ENCODE measurements at regions not wholly inside any gene's neighbourhood (a gene's known extent, or its start where the extent isn't known, plus 50 kb on each side); places are given as distances from the start of the nearest gene placed in this dataset.
A peak's percentile ranks its signal among the peaks of the same experiment; 100 is the strongest.
"Not testable (repeated sequence)": the region's sequence is repeated elsewhere in the genome, so short reads cannot be mapped to it uniquely, and the experiment has no call there.

DNA sequence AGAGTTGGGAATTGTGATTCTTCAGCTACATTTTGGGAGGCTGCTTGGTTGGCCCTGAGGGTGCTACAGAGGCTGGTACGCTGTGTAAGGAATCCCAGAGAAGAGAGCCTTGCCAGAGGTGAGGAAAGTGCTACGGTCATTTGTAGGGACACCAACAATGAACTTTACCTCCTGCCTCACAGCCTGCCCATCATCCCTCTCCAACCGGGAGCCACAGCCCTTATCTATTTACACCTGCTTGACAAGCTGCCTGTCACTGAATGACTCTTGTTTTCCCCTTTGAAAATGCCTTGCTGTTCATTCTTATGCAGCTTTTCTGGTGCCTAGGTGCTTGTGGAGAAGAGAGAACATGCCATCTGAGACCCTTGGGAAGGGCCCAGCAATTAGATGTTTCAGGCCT is 110.8 kb downstream of the PCSK1 start:
- Histone ChIP-seq H3K4me3 (no peak overlapping the region), H3K27ac (no peak overlapping the region)

DNA sequence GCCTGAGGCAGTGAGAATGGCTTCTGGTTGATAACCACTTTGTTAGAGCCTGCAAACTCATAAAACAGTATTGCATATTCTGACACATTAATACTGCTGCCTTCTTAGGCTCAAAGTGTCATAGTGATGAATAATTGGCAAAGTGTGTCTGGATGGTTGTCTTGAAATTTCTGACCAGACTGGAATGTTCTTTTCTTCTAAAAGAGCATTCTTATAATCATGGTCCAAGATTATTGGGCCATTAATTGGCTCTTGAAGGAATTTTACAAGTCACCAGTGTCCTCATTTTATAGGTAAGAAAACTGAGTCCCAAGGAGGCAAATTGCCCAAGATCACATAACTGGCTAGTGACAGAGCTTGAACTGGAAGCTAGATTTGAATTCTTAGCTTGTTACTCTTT is 111.7 kb downstream of the PCSK1 start:
- Histone ChIP-seq H3K4me3 (no peak overlapping the region), H3K27ac (no peak overlapping the region)

DNA sequence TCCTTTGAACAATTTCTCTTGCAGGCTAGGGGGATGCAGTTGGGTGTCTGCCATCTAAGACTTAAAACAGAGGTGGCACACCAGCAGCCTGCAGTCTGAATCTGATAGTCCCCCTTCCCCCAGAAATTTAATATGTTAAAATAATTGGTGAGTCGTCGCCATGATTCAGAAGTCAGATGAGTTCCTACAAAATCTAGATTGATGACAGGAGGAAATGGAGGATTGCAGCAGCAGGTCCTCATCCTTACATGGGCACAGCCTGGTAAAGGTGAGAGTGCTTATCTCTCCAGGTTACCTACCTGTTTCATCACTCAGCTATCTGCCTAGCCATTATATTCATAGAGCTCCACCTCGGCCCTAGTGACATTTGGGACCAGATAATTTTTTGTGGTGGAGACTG is 112.3 kb downstream of the PCSK1 start:
- Histone ChIP-seq H3K4me3 (no peak overlapping the region), H3K27ac (no peak overlapping the region)

DNA sequence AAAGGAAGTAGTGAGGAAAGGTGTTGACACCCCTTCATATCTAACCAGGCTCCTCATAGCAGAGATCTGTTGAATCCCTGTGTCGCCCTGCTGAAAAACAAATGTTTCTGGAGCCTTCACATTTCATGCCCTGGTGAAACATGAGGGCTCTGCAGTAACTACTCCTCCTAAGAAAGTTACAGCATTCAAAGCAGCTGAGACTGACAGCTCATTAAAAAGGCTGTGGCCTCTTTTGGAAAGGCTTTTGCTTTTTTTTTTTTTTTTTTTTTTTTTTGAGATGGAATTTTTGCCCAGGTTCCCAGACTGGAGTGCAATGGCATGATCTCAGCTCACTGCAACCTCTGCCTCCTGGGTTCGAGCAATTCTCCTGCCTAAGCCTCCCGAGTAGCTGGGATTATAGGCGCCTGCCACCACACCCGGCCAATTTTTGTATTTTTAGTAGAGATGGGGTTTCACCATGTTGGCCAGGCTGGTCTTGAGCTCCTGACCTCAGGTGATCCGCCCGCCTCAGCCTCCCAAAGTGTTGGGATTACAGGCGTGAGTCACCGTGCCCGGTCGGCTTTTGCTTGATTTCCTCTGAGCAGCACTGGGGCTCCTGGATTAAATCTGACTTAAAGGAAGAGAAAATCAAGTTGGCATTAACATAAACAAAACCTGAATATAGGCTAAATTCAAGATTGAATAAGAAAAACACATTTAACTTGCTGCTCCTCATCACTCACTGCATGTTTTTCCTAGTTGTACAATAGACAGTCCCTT is 112.9 kb downstream of the PCSK1 start:
- not testable (repeated sequence) for H3K27ac ChIP-seq, H3K4me3 ChIP-seq

DNA sequence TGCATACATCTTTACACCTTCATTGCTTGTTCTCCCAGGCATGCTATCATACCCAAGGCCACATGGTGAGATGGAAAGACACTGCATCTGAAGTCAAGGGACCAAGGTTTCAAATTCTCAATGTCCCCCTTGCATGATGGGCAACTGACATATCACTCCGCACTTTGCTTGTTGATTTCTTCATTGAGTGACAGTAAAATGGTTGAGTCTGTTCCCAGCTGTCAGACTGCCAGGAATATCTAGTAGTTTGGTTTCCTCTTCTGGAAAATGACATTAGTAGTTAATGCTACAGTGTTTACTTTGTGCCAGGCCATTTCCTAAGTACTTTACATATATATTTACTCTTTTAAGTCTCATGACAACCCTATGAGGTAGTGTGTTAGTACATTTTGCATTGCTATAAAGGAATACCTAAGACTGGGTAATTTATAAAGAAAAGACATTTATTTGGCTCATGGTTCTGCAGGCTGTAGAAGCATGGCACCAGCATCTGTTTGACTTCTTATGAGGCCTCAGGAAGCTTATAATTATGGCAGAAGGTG is 114.4 kb downstream of the PCSK1 start:
- Histone ChIP-seq H3K27ac (no peak overlapping the region), H3K4me3 (no peak overlapping the region)

DNA sequence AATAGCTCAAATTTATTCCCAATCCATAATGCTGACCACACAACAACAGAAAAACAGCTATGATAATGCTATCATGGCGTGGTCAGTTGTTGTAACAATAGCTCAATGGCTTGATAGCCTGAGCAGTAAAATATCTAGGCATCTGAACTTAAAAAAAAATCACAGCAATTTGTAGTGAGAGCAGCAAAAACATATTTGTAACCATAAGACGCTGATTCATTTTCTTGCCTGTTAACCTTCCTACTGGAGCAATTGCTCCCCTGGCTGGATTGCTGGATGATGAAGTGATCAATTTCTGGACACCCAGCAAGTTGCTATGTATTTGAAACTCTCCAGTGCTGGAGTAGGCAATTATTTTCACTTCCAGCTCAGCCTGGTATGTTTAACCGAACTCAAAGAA is 115.1 kb downstream of the PCSK1 start:
- H3K4me3 ChIP-seq, result no peak overlapping the region
- H3K27ac ChIP-seq, result no peak overlapping the region

DNA sequence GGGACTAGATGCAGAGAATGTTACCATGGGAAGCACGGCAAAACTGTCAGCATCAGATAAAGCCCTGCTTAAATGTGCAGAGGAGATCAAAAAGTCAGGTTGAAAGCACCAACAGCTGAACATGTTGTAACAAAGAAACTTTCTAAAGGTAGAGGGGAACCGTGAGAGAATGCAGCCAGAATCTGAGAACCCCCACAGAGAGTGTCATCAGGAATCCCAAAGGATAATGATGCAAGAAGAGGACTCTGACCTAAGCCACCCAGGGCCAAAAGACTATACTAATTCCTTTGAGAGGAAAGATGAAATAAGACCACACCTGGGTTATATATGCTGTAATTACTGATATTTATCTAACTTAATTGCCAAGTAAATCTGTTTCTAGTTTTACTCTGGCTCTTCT is 116.6 kb downstream of the PCSK1 start:
- H3K27ac ChIP-seq, result peak overlapping the region in 2 of 21 experiments; percentile 12 to 69
- no peak overlapping the region for H3K4me3 ChIP-seq

DNA sequence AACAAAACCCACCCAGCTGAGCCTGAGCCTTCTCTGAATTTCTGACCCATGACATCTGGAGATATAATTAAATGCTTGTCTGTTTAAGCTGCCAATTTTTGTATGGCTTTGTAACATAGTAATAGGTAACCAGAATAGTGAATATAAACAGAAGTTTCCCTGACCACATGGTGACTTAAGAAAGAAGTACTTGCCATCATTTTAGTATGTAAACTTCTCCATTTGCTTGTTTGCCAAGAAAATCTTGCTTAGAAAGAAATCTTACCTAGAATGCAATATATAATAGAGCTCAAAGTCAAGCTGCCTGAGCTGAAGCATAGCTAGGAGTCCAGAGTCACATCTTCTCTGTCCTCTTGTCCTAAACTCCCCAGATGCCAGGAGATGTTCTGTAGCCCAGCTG is 117.0 kb downstream of the PCSK1 start:
- Histone ChIP-seq H3K4me3 (no peak overlapping the region), H3K27ac (peak overlapping the region in 2 of 21 experiments; percentile 12 to 69)

DNA sequence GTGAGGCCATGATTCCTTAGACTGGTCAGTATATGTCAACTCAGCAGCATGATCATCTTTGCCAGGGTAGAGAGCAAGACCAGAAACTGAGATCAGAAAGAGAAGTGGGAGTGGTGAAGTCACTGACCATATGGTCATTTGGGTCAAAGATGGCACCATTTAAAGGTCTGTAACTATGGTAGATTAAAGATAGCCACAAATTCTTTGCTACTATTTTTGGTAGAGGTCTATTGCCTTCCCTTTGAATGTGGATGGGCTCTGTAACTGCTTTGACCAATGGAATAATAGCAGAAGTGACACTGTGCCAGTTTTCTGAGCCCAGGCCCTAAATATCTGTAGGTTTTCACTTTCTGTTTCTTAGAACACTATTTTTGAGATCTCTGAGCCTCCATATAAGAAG is 117.6 kb downstream of the PCSK1 start:
- no peak overlapping the region for H3K4me3 ChIP-seq
- H3K27ac ChIP-seq, result peak overlapping the region in 2 of 21 experiments; percentile 12 to 69

DNA sequence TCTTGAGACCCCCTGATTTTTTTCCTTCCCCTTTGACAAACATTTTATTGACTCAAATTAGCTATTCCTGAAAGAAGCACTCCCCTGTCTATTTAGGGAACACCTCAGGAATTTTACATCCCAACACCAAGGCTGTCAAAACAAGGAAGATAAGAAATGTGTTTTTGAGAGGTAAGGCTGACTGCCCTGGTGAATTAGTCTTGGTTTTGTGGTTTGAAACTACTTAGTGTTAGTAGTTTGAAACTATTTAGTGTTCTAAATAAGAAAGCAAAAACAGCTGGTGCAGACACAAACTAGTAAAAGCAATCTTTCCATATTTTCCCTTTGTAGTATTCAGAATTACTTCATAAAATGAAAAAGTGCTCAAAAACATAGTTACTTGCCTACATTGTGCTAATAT is 120.7 kb downstream of the PCSK1 start:
- Histone ChIP-seq H3K27ac (no peak overlapping the region), H3K4me3 (no peak overlapping the region)

DNA sequence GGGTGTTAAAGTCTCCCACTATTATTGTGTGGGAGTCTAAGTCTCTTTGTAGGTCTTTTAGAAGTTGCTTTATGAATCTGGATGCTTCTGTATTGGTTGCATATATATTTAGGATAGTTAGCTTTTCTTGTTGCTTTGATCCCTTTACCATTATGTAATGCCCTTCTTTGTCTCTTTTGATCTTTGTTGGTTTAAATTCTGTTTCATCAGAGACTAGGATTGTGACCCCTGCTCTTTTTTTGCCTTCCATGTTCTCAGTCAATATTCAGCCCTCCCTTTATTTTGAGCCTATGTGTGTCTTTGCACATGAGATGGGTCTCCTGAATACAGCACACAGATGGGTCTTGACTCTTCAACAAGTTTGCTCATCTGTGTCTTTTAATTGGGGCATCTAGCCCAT is 126.0 kb downstream of the PCSK1 start:
- not testable (repeated sequence) for H3K27ac ChIP-seq, H3K4me3 ChIP-seq

DNA sequence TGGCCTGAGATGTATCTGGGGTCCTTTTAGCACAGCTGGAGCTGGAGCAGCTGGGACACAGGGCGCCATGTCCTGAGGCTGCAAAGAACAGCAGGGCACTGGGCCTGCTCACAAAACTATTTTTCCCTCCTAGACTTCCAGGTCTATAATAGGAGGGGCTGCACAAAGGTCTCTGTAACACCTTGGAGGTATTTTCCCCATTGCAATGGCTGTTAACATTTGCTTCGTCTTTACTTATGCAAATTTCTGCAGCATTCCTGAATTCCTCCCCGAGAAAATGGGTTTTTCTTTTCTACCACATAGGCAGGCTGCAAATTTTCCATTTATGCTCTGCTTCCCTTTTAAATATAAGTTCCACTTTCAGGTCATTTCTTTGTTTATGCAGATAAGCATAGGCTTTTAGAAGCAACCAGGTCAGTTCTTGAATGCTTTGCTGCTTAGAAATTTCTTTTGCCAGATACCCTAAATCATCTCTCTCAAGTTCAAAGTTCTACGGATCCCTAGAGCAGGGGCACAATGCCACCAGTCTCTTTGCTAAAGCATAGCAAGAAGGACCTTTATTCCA is 130.8 kb downstream of the PCSK1 start:
- no peak overlapping the region for H3K4me3 ChIP-seq

DNA sequence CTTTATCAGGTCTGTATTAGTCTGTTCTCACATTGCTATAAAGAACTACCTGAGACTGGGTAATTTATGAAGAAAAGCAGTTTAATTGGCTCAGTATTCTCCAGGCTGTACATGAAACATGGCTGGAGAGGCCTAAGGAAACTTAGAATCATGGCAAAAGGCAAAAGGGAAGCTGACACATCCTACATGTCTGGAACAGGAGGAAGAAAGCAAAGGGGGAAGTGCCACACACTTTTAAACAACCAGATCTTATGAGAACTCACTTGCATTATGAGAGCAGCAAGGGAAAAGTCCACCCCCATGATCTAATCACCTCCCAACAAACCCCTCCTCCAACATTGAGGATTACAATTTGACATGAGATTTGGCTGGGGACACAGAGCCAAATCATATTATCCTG is 132.1 kb downstream of the PCSK1 start:
- no peak overlapping the region for H3K4me3 ChIP-seq
- no peak overlapping the region for H3K27ac ChIP-seq

More for the DNA sequence above, 130.8 kb downstream of the PCSK1 start:
- no peak overlapping the region for H3K27ac ChIP-seq

DNA sequence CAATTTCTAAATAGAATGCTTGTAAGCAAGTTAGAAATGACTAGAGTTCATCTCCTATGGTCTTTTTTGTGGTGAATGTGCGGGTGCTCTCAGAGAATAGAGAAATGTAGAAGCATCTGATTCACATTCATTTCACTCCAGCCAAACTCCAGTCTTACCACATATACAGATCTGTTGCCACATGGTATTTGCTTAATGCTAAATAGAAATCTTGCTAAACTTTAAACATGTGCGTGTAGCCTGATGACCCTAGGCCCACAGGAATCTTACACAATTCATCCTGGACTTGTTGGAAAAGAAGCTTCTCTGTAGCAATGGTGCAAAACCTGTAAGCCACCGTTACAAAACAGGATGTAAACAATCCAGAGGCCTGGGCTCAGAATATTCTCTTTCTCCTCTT is 135.2 kb downstream of the PCSK1 start:
- Histone ChIP-seq H3K4me3 (no peak overlapping the region), H3K27ac (peak overlapping the region in 6 of 21 experiments; percentile 14 to 68 (median 36))

DNA sequence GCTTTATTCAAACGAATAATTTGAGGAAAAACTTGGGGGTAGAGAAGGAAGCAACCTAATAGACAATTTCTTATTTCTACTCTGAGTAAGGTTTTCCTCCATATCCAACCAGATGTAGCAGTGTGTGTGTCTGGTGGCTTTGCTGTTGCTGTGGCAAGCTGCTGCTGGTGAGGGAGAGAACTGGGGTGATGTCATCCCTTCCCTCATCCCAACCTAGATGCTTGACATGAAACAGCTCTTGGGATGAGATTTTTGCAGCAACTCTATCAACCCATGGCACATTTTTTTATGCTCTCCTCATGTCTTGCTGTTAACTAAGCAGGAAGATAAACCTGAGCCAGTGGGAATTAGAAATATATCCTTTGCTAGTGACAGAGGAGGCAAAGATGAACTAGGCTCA is 135.8 kb downstream of the PCSK1 start:
- peak overlapping the region in 6 of 21 experiments; percentile 1 to 68 (median 17) for H3K27ac ChIP-seq
- H3K4me3 ChIP-seq, result no peak overlapping the region

DNA sequence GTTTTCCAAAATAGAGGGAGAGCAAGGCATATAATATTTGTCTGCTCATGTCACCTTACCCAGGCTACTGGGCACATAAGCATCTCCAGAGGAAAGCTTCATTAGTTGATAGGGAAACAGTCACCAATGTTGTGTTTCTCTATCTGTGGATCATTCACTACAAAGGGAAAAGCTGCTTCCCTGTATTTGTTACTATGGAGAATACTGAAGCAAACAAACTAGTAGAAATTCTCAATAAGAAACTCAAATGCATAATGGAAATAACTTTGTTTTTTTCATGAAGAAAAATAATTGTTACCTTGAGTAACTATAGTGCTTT is 138.2 kb downstream of the PCSK1 start:
- Histone ChIP-seq H3K4me3 (no peak overlapping the region), H3K27ac (no peak overlapping the region)

DNA sequence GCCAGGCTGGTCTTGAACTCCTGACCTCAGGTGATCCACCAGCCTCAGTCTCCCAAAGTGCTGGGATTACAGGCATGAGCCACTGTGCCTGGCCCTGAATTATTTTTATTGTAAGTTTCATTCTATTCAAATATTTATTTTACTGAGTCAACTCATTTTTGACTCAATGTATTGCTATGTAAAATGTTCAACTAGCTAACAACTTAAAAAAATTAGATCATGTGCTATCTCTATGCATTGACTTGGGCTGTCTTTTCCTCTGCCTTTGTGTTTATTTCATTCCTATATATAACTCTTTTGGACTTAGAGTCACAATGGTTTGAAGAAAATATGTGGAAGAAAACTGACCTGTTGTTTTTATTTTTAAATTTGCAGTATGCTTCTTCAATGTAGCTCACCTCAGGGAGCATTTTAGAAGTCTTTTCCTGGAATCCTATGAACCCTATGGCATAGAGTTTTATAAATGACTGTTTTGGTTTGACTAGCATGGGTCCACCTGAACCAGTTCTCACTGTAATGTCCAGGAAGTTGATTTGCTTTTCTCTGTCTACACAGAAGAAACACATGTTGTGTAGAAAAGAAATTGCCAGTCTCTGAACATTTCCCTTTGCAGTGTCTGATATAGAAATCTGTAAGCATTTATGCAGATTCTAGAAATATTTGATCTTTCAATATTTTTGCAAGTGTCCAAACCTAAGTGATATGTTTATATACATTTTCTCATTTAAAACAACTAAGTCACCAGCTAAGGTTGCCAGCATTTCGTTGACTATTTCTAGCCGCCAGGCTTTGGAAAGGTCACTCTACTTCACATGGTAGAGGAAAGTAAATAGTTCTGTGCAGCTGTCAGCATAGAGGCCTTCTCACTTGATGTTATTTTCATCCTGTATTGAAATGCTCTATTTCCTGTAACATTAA is 138.8 kb downstream of the PCSK1 start:
- Histone ChIP-seq H3K4me3 (no peak overlapping the region), H3K27ac (no peak overlapping the region)

DNA sequence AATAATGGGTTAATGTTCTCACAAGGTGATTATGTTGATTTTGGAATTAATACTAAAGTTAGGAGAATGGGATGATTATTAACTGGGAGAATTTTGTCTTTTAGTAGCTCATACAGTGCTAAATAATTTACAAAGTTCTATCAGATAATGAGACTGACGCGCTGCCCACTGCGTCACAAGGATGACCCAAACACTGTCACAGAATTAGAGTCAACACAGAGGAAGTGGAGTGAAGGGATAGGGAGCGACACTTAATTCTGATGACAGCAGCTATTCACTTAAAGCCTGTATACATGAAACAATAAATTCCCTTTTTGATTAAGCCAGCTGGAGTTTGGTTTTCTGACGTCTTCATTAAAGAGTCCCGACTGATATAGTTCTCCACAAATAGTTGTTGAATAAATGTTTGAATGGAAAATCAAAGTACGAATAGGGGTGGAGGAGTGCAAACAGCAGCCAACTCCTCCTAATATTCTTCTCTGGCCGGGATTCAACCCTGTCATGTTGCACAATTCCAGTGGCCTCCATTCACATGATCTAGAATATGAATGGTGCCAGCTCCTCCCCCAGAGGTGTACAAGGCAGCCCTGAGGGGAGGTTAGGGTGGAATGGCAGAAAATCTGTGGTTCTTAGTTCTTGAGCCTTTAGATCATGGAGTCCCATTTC is 140.3 kb downstream of the PCSK1 start:
- no peak overlapping the region for H3K27ac ChIP-seq
- H3K4me3 ChIP-seq, result no peak overlapping the region

DNA sequence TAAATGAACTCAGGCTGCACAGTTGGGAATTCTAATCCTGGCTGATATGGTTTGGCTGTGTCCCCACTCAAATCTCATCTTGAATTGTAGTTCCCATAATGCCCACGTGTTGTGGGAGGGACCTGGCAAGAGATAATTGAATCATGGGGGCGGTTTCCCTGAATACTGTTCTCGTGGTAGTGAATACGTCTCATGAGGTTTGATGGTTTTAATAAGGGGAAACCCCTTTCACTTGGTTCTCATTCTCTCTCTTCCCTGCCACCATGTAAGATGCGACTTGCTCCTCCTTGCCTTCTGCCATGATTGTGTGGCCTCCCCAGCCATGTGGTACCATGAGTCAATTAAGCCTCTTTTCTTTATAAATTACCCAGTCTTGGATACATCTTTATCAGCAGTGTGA is 143.8 kb downstream of the PCSK1 start:
- not testable (repeated sequence) for H3K4me3 ChIP-seq, H3K27ac ChIP-seq

DNA sequence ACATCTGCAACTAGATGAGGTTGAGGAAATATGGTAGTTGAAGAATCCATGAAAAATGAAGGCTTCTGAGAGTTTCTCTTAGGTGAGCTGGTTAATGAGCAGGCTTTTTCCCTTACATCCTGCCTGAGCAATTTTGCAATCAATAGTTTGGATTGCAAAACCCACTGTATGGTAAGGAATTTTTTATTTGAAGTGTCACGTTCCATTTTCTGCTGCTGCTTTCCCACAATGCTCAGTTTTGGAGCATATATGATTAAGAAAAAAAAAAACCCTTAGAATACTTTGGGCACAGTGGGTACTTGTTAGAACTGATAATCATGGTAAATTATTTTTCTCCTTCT is 144.2 kb downstream of the PCSK1 start:
- no peak overlapping the region for H3K4me3 ChIP-seq

More for the DNA sequence above, 144.2 kb downstream of the PCSK1 start:
- peak overlapping the region in 1 of 21 experiments; percentile 5 for H3K27ac ChIP-seq
